Neutrophil (primary cell): ENCODE measurements at regions not wholly inside any gene's neighbourhood (a gene's known extent, or its start where the extent isn't known, plus 50 kb on each side); places are given as distances from the start of the nearest gene placed in this dataset.

Source experiments
- H3K27ac ChIP-seq: fragments of 200-600 bp; sonication (generic); 2 replicates; pipeline ENCODE4 v1.5.1; 2016; ENCODE audit warnings: mild to moderate bottlenecking, moderate library complexity
- H3K27me3 ChIP-seq: fragments of 200-600 bp; sonication (generic); 2 replicates; pipeline ENCODE4 v1.6.0; 2016; ENCODE audit warnings: mild to moderate bottlenecking
- H3K36me3 ChIP-seq: fragments of 200-600 bp; sonication (generic); 2 replicates; pipeline ENCODE4 v1.5.1; 2017
- H3K4me1 ChIP-seq, 2 experiments: fragments of 200-600 bp in 1 of 2; sonication (generic) in 1 of 2; 1 replicate in 1 of 2; 2 replicates in 1 of 2; pipeline versions ENCODE4 v1.5.1 to v1.6.1; 2013 to 2016; ENCODE audit warnings: low read depth in 1 of 2, low read length in 1 of 2, mild to moderate bottlenecking in 1 of 2, moderate library complexity in 1 of 2; ENCODE audit not compliant: control insufficient read depth in 1 of 2, insufficient read depth in 1 of 2
- H3K4me3 ChIP-seq, 2 experiments: fragments of 200-600 bp in 1 of 2; sonication (generic) in 1 of 2; 1 replicate in 1 of 2; 2 replicates in 1 of 2; pipeline ENCODE4 v1.5.1; 2013 to 2016; ENCODE audit warnings: low read depth in 1 of 2, low read length in 1 of 2, mild to moderate bottlenecking in 1 of 2, moderate library complexity in 1 of 2
- H3K9me3 ChIP-seq: fragments of 200-600 bp; sonication (generic); 2 replicates; pipeline ENCODE4 v1.5.1; 2016
- CTCF ChIP-seq: fragments of 200-600 bp; sonication (generic); IDR thresholded peaks from 2 replicates; pipeline ENCODE4 v1.5.1; 2016; ENCODE audit warnings: antibody characterized with exemption

GRCh38 chr9:38216572-38216971 is 147.5 kb upstream of the SHB start:
- Histone ChIP-seq H3K27ac (no peak overlapping the region), H3K36me3 (no peaks in the 10 kb centered on the region), H3K4me3 (no peak overlapping the region), H3K4me1 (no peaks in the 10 kb centered on the region), H3K27me3 (peaks cover 6% of the 10 kb centered on the region), H3K9me3 (no peaks in the 10 kb centered on the region)
- TF ChIP-seq CTCF, result no peak

- no peak overlapping the region for H3K27ac ChIP-seq
- no peak overlapping the region for H3K4me3 ChIP-seq
- peaks cover 6% of the 10 kb centered on the region for H3K27me3 ChIP-seq
- no peaks in the 10 kb centered on the region for H3K9me3 ChIP-seq
- H3K4me1 ChIP-seq, result no peaks in the 10 kb centered on the region
- no peaks in the 10 kb centered on the region for H3K36me3 ChIP-seq
- TF ChIP-seq CTCF, result no peak
These were observed 146.4 kb upstream of the SHB start for GRCh38 chr9:38215465-38215864.

GRCh38 chr9:38214432-38214831 is 145.4 kb upstream of the SHB start:
- peaks cover 6% of the 10 kb centered on the region for H3K27me3 ChIP-seq
- H3K9me3 ChIP-seq, result no peaks in the 10 kb centered on the region
- H3K4me3 ChIP-seq, result no peak overlapping the region
- no peaks in the 10 kb centered on the region for H3K4me1 ChIP-seq
- no peaks in the 10 kb centered on the region for H3K36me3 ChIP-seq
- no peak for TF ChIP-seq CTCF
- no peak overlapping the region for H3K27ac ChIP-seq

GRCh38 chr9:38213631-38214299 is 144.7 kb upstream of the SHB start:
- no peak overlapping the region for H3K27ac ChIP-seq
- H3K36me3 ChIP-seq, result no peaks in the 10 kb centered on the region
- no peak for TF ChIP-seq CTCF
- H3K27me3 ChIP-seq, result peaks cover 6% of the 10 kb centered on the region
- no peaks in the 10 kb centered on the region for H3K9me3 ChIP-seq
- no peak overlapping the region for H3K4me3 ChIP-seq
- H3K4me1 ChIP-seq, result no peaks in the 10 kb centered on the region

GRCh38 chr9:38212016-38212415 is 143.0 kb upstream of the SHB start:
- no peak for TF ChIP-seq CTCF
- Histone ChIP-seq H3K4me3 (no peak overlapping the region), H3K9me3 (no peaks in the 10 kb centered on the region), H3K27me3 (peaks cover 6% of the 10 kb centered on the region), H3K4me1 (no peaks in the 10 kb centered on the region), H3K36me3 (no peaks in the 10 kb centered on the region), H3K27ac (no peak overlapping the region)
